GM19438 (cell line): ENCODE measurements at regions not wholly inside any gene's neighbourhood (a gene's known extent, or its start where the extent isn't known, plus 50 kb on each side); places are given as distances from the start of the nearest gene placed in this dataset.

Experiments
- ATAC-seq: cut with Tn5 transposase; IDR thresholded peaks from one replicate; pipeline ENCODE4 v1.9.1; 2021; ENCODE audit warnings: low read depth; ENCODE audit not compliant: unreplicated experiment

GRCh38 chr6:120141601-120142000 is 792.0 kb upstream of the MAN1A1 start:
- no peak for ATAC-seq

GRCh38 chr6:120137492-120137891 is 787.9 kb upstream of the MAN1A1 start:
- ATAC-seq = no peak

- no peak for ATAC-seq
Measured at GRCh38 chr6:120129228-120129627, 779.7 kb upstream of the MAN1A1 start.

GRCh38 chr6:120122401-120122800 is 772.8 kb upstream of the MAN1A1 start:
- no peak for ATAC-seq

GRCh38 chr6:120116343-120116742 is 766.8 kb upstream of the MAN1A1 start:
- no peak for ATAC-seq

- ATAC-seq = no peak
Measured at GRCh38 chr6:120112980-120113379, 763.4 kb upstream of the MAN1A1 start.

GRCh38 chr6:120111001-120111400 is 761.4 kb upstream of the MAN1A1 start:
- no peak for ATAC-seq

GRCh38 chr6:120108061-120108795 is 758.7 kb upstream of the MAN1A1 start:
- no peak for ATAC-seq

GRCh38 chr6:120103618-120104017 is 754.1 kb upstream of the MAN1A1 start:
- no peak for ATAC-seq

- ATAC-seq = no peak
Measured at GRCh38 chr6:120096696-120097260, 747.2 kb upstream of the MAN1A1 start.

- ATAC-seq = no peak
Measured at GRCh38 chr6:120083186-120083585, 733.6 kb upstream of the MAN1A1 start.

- ATAC-seq = no peak
Measured at GRCh38 chr6:120077489-120077888, 727.9 kb upstream of the MAN1A1 start.

- ATAC-seq = no peak
Measured at GRCh38 chr6:120058410-120058809, 708.8 kb upstream of the MAN1A1 start.

- ATAC-seq = peak; percentile 88
Measured at GRCh38 chr6:120056085-120056484, 706.5 kb upstream of the MAN1A1 start.

- no peak for ATAC-seq
Measured at GRCh38 chr6:120055071-120055470, 705.5 kb upstream of the MAN1A1 start.

- ATAC-seq = no peak
Measured at GRCh38 chr6:120039664-120040063, 690.1 kb upstream of the MAN1A1 start.

- no peak for ATAC-seq
Measured at GRCh38 chr6:120031837-120032236, 682.3 kb upstream of the MAN1A1 start.

GRCh38 chr6:120026791-120027190 is 677.2 kb upstream of the MAN1A1 start:
- ATAC-seq = no peak

GRCh38 chr6:120010075-120010474 is 660.5 kb upstream of the MAN1A1 start:
- ATAC-seq = no peak

- no peak for ATAC-seq
Measured at GRCh38 chr6:120005292-120005976, 655.9 kb upstream of the MAN1A1 start.

- ATAC-seq = no peak
Measured at GRCh38 chr6:119986934-119987549, 637.5 kb upstream of the MAN1A1 start.
